Hepatocyte (in vitro differentiated cells): ENCODE measurements at regions not wholly inside any gene's neighbourhood (a gene's known extent, or its start where the extent isn't known, plus 50 kb on each side); places are given as distances from the start of the nearest gene placed in this dataset.

Experiments used
- DNase-seq: peaks from one replicate; pipeline ENCODE4 v3.0.0-alpha.2; 2016; ENCODE audit warnings: low spot score
- H2AFZ ChIP-seq: fragments of 200-600 bp; sonication (generic); 2 replicates; pipeline ENCODE4 v1.6.0; 2016; ENCODE audit warnings: antibody characterized with exemption, mild to moderate bottlenecking
- H3K27ac ChIP-seq: fragments of 200-600 bp; sonication (generic); 2 replicates; pipeline ENCODE4 v1.5.1; 2016; ENCODE audit warnings: mild to moderate bottlenecking
- H3K27me3 ChIP-seq: fragments of 200-600 bp; sonication (generic); 2 replicates; pipeline ENCODE4 v1.6.1; 2016
- H3K36me3 ChIP-seq: fragments of 200-600 bp; sonication (generic); replicated peaks from 2 replicates; pipeline ENCODE4 v1.5.1; 2016; ENCODE audit warnings: low read depth; ENCODE audit not compliant: insufficient read depth
- H3K4me1 ChIP-seq: fragments of 200-600 bp; sonication (generic); 2 replicates; pipeline ENCODE4 v1.5.1; 2016; ENCODE audit warnings: mild to moderate bottlenecking, moderate library complexity; ENCODE audit not compliant: insufficient read depth
- H3K4me2 ChIP-seq: fragments of 200-600 bp; sonication (generic); 2 replicates; pipeline ENCODE4 v1.6.0; 2016
- H3K4me3 ChIP-seq: fragments of 200-600 bp; sonication (generic); 2 replicates; pipeline ENCODE4 v1.5.1; 2016; ENCODE audit warnings: mild to moderate bottlenecking
- H3K79me2 ChIP-seq: fragments of 200-600 bp; sonication (generic); 2 replicates; pipeline ENCODE4 v1.6.0; 2017; ENCODE audit warnings: mild to moderate bottlenecking
- H3K9me2 ChIP-seq: fragments of 200-600 bp; sonication (generic); replicated peaks from 2 replicates; pipeline ENCODE4 v1.6.0; 2017; ENCODE audit warnings: mild to moderate bottlenecking; ENCODE audit not compliant: insufficient read depth
- H3K9me3 ChIP-seq: fragments of 200-600 bp; sonication (generic); 2 replicates; pipeline ENCODE4 v1.5.1; 2016; ENCODE audit warnings: low read depth, mild to moderate bottlenecking
- H4K20me1 ChIP-seq: fragments of 200-600 bp; sonication (generic); 2 replicates; pipeline ENCODE4 v1.6.0; 2016; ENCODE audit warnings: mild to moderate bottlenecking; ENCODE audit not compliant: insufficient read depth, poor library complexity, severe bottlenecking
- EZH2 ChIP-seq: fragments of 200-600 bp; sonication (generic); IDR thresholded peaks from 2 replicates; pipeline ENCODE4 v1.6.1; 2016; ENCODE audit warnings: antibody characterized with exemption, mild to moderate bottlenecking, borderline replicate concordance
- EZH2phosphoT487 ChIP-seq: fragments of 200-600 bp; sonication (generic); IDR thresholded peaks from one replicate; pipeline ENCODE4 v1.6.1; 2018; ENCODE audit warnings: antibody characterized with exemption, mild to moderate bottlenecking, low read depth, moderate library complexity; ENCODE audit not compliant: unreplicated experiment, severe bottlenecking
- WGBS: methylation state at CpG from one replicate; pipeline ENCODE4 v1.1.6; 2016; ENCODE audit warnings: low lambda C conversion rate; ENCODE audit errors: missing lambda C conversion rate; 5-methylcytosine and 5-hydroxymethylcytosine counted together
- TF ChIP-seq, protein P1 (sequence below): fragments of 200-600 bp; sonication (generic); IDR thresholded peaks from 2 replicates; pipeline ENCODE4 v1.5.1; 2016; ENCODE audit warnings: antibody characterized with exemption, mild to moderate bottlenecking; ENCODE audit not compliant: poor library complexity

- 36% methylated on average over 9 of the region's 9 CpGs for WGBS
- Histone ChIP-seq H2AFZ (no peak overlapping the region), H3K27me3 (peaks cover 4% of the 10 kb centered on the region)
These were observed 347.5 kb upstream of the TNRC6C start for GRCh38 chr17:77610972-77611521.

GRCh38 chr17:77611791-77612502 lies 346.6 kb upstream of the TNRC6C start:
- TF ChIP-seq, protein P1, sequence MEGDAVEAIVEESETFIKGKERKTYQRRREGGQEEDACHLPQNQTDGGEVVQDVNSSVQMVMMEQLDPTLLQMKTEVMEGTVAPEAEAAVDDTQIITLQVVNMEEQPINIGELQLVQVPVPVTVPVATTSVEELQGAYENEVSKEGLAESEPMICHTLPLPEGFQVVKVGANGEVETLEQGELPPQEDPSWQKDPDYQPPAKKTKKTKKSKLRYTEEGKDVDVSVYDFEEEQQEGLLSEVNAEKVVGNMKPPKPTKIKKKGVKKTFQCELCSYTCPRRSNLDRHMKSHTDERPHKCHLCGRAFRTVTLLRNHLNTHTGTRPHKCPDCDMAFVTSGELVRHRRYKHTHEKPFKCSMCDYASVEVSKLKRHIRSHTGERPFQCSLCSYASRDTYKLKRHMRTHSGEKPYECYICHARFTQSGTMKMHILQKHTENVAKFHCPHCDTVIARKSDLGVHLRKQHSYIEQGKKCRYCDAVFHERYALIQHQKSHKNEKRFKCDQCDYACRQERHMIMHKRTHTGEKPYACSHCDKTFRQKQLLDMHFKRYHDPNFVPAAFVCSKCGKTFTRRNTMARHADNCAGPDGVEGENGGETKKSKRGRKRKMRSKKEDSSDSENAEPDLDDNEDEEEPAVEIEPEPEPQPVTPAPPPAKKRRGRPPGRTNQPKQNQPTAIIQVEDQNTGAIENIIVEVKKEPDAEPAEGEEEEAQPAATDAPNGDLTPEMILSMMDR = no peak
- TF ChIP-seq EZH2phosphoT487 (no peak), EZH2 (no peak)
- Histone ChIP-seq H3K79me2 (no peaks in the 10 kb centered on the region), H4K20me1 (no peaks in the 10 kb centered on the region), H3K27me3 (peaks cover 4% of the 10 kb centered on the region), H3K4me3 (no peak overlapping the region), H3K9me3 (no peaks in the 10 kb centered on the region), H3K9me2 (no peaks in the 10 kb centered on the region), H3K4me2 (no peak overlapping the region), H3K4me1 (peaks cover 24% of the 10 kb centered on the region), H2AFZ (no peak overlapping the region), H3K27ac (peak overlapping the region; percentile 88), H3K36me3 (no peaks in the 10 kb centered on the region)
- DNase-seq = no peak
- 93% methylated on average over 16 of the region's 16 CpGs for WGBS

More at GRCh38 chr17:77610972-77611521, 347.5 kb upstream of the TNRC6C start:
- TF ChIP-seq EZH2 (no peak), EZH2phosphoT487 (no peak)
- TF ChIP-seq, protein P1 = no peak
- no peak for DNase-seq
- Histone ChIP-seq H3K4me2 (peak overlapping the region; percentile 15), H3K9me3 (no peaks in the 10 kb centered on the region), H3K9me2 (no peaks in the 10 kb centered on the region), H3K4me3 (no peak overlapping the region), H3K79me2 (no peaks in the 10 kb centered on the region), H4K20me1 (no peaks in the 10 kb centered on the region), H3K4me1 (peaks cover 18% of the 10 kb centered on the region), H3K27ac (peak overlapping the region; percentile 88), H3K36me3 (no peaks in the 10 kb centered on the region)

DNA sequence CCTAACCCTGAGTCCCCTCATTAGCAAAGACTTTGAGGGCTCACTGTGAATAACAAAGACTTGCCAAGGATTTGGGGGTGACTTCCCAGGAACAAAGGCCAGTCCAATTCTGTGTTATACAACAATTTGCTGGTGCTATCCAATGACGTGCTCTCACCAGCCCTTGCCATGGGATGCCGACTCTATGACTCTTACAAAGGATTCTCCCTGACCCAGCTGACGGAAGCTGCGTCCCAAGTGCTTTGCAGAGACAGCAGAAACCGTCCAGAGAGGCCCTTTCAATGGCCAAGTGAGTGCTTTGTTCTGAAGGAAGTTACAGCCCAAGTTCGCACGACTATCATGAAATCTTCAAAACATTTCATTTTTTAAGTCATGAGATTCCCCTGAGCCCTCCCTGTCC lies 345.3 kb upstream of the TNRC6C start:
- no peak for DNase-seq
- TF ChIP-seq EZH2phosphoT487 (no peak), EZH2 (no peak)
- TF ChIP-seq, protein P1 = no peak
- WGBS = 92% methylated on average over 7 of the region's 7 CpGs
- Histone ChIP-seq H3K27me3 (peaks cover 4% of the 10 kb centered on the region), H2AFZ (no peak overlapping the region), H4K20me1 (no peaks in the 10 kb centered on the region), H3K9me2 (no peaks in the 10 kb centered on the region), H3K79me2 (no peaks in the 10 kb centered on the region), H3K4me1 (peaks cover 24% of the 10 kb centered on the region), H3K4me2 (no peak overlapping the region), H3K4me3 (no peak overlapping the region), H3K9me3 (no peaks in the 10 kb centered on the region), H3K36me3 (no peaks in the 10 kb centered on the region), H3K27ac (no peak overlapping the region)
